Liver (tissue), 8 donors: ENCODE measurements at regions not wholly inside any gene's neighbourhood (a gene's known extent, or its start where the extent isn't known, plus 50 kb on each side); places are given as distances from the start of the nearest gene placed in this dataset.

ENCODE experiments used
- DNase-seq: peaks from one replicate; pipeline ENCODE4 v3.0.0-alpha.2; 2017; ENCODE audit warnings: low spot score
- H3K27ac ChIP-seq, 2 donors: one replicate each; pipeline ENCODE4 v1.7.0; 2013; ENCODE audit warnings: inconsistent platforms in 2 of 2, low read length in 2 of 2, control low read depth in 1 of 2, low read depth in 1 of 2, mild to moderate bottlenecking in 1 of 2
- H3K27me3 ChIP-seq, 4 donors: one replicate each; pipeline versions ENCODE4 v1.6.1 to v1.7.0; 2013; ENCODE audit warnings: low read length in 3 of 4, inconsistent platforms in 1 of 4, mild to moderate bottlenecking in 1 of 4, moderate library complexity in 1 of 4; ENCODE audit not compliant: control insufficient read depth in 4 of 4, insufficient read depth in 4 of 4
- H3K36me3 ChIP-seq, 4 donors: one replicate each; pipeline versions ENCODE4 v1.6.1 to v1.7.0; 2013; ENCODE audit warnings: low read length in 3 of 4, mild to moderate bottlenecking in 3 of 4, low read depth in 1 of 4, moderate library complexity in 1 of 4; ENCODE audit not compliant: control insufficient read depth in 4 of 4, insufficient read depth in 3 of 4
- H3K4me1 ChIP-seq, 4 donors: one replicate each; pipeline versions ENCODE4 v1.6.1 to v1.7.0; 2013; ENCODE audit warnings: low read length in 3 of 4, mild to moderate bottlenecking in 3 of 4, moderate library complexity in 1 of 4; ENCODE audit not compliant: control insufficient read depth in 4 of 4, insufficient read depth in 4 of 4
- H3K4me3 ChIP-seq, 3 donors: one replicate each; pipeline versions ENCODE4 v1.6.1 to v1.7.0; 2013; ENCODE audit warnings: low read length in 3 of 3, control low read depth in 1 of 3, low read depth in 1 of 3, mild to moderate bottlenecking in 1 of 3
- H3K9ac ChIP-seq, 2 donors: one replicate each; pipeline ENCODE4 v1.7.0; 2013; ENCODE audit warnings: low read length in 2 of 2, mild to moderate bottlenecking in 2 of 2, moderate library complexity in 2 of 2, control low read depth in 1 of 2, low read depth in 1 of 2
- H3K9me3 ChIP-seq, 4 donors: one replicate each; pipeline versions ENCODE4 v1.6.1 to v1.7.0; 2013; ENCODE audit warnings: low read length in 3 of 4; ENCODE audit not compliant: control insufficient read depth in 4 of 4
- CTCF ChIP-seq: fragments of 150-350 bp; IDR thresholded peaks from 2 replicates; pipeline ENCODE4 v1.5.1; 2017; ENCODE audit warnings: improper control_type of control experiment, low read depth, low read length; ENCODE audit not compliant: missing input control
- EGR1 ChIP-seq, 2 donors: IDR thresholded peaks; 2 replicates each; pipeline ENCODE4 v1.6.1; 2016 to 2018; ENCODE audit warnings: antibody characterized with exemption in 2 of 2, low read depth in 2 of 2
- FOXA1 ChIP-seq: IDR thresholded peaks from 2 replicates; pipeline ENCODE4 v1.6.1; 2016; ENCODE audit warnings: antibody characterized with exemption
- FOXA2 ChIP-seq: IDR thresholded peaks from 2 replicates; pipeline ENCODE4 v1.6.1; 2016; ENCODE audit warnings: antibody characterized with exemption
- GABPA ChIP-seq, 2 donors: IDR thresholded peaks in 1 of 2; conservative IDR thresholded peaks in 1 of 2; 2 replicates each; pipeline ENCODE4 v1.6.1; 2016; ENCODE audit warnings: antibody characterized with exemption in 2 of 2, mild to moderate bottlenecking in 1 of 2, moderate library complexity in 1 of 2
- HNF4A ChIP-seq, 2 donors: conservative IDR thresholded peaks; 2 replicates each; pipeline ENCODE4 v1.6.1; 2016; ENCODE audit warnings: antibody characterized with exemption in 2 of 2, mild to moderate bottlenecking in 2 of 2
- HNF4G ChIP-seq: IDR thresholded peaks from 2 replicates; pipeline ENCODE4 v1.6.1; 2016; ENCODE audit warnings: antibody characterized with exemption
- JUND ChIP-seq, 2 donors: IDR thresholded peaks; 2 replicates each; pipeline ENCODE4 v1.6.1; 2016; ENCODE audit warnings: antibody characterized with exemption in 2 of 2
- NR2F2 ChIP-seq: IDR thresholded peaks from 2 replicates; pipeline ENCODE4 v1.6.1; 2016; ENCODE audit warnings: antibody characterized with exemption
- RAD21 ChIP-seq, 2 donors: IDR thresholded peaks; 2 replicates each; pipeline ENCODE4 v1.6.1; 2016; ENCODE audit warnings: antibody characterized with exemption in 2 of 2, mild to moderate bottlenecking in 2 of 2
- REST ChIP-seq: IDR thresholded peaks from 2 replicates; pipeline ENCODE4 v1.6.1; 2016; ENCODE audit warnings: antibody characterized with exemption, mild to moderate bottlenecking
- RXRA ChIP-seq, 2 donors: IDR thresholded peaks; 2 replicates each; pipeline ENCODE4 v1.6.1; 2017 to 2018; ENCODE audit warnings: antibody characterized with exemption in 2 of 2, mild to moderate bottlenecking in 1 of 2
- SP1 ChIP-seq: IDR thresholded peaks from 2 replicates; pipeline ENCODE4 v1.6.1; 2018; ENCODE audit warnings: antibody characterized with exemption, mild to moderate bottlenecking
- TAF1 ChIP-seq: conservative IDR thresholded peaks from 2 replicates; pipeline ENCODE4 v1.6.1; 2016; ENCODE audit warnings: antibody characterized with exemption, mild to moderate bottlenecking
- YY1 ChIP-seq: IDR thresholded peaks from 2 replicates; pipeline ENCODE4 v1.6.1; 2016; ENCODE audit warnings: antibody characterized with exemption, mild to moderate bottlenecking
- WGBS: extraction: QIAGEN DNeasy Blood & Tissue Kit; methylation state at CpG from one replicate; pipeline ENCODE4 v1.1.7; 2013; 5-methylcytosine and 5-hydroxymethylcytosine counted together
- TF ChIP-seq, protein P1 (sequence below): IDR thresholded peaks from 2 replicates; pipeline ENCODE4 v1.6.1; 2016; ENCODE audit warnings: antibody characterized with exemption
- TF ChIP-seq, protein P2 (sequence below): IDR thresholded peaks from 2 replicates; pipeline ENCODE4 v1.6.1; 2016; ENCODE audit warnings: antibody characterized with exemption
- TF ChIP-seq, protein P3 (sequence below): IDR thresholded peaks from 2 replicates; pipeline ENCODE4 v1.6.1; 2016; ENCODE audit warnings: antibody characterized with exemption
- donor health status: healthy.
- donor health status: healthy.
- donor health status: healthy.
- donor health status: healthy.
- donor health status: healthy.

GRCh38 chr6:2449572-2449940, 204.2 kb upstream of the GMDS start:
- Histone ChIP-seq H3K9ac (no peak overlapping the region), H3K4me3 (no peak overlapping the region), H3K9me3 (no peaks in the 10 kb centered on the region), H3K36me3 (no peaks in the 10 kb centered on the region), H3K27me3 (no peaks in the 10 kb centered on the region), H3K4me1 (no peaks in the 10 kb centered on the region), H3K27ac (no peak overlapping the region)
- WGBS: 94% methylated on average over 2 of the region's 2 CpGs
- TF ChIP-seq TAF1 (no peak), REST (no peak), HNF4A (conservative IDR thresholded peaks at IDR 0.05) (no peak), EGR1 (IDR thresholded peaks at IDR 0.05; ENCODE audit: low read depth in 2 of 2) (no peak), JUND (IDR thresholded peaks at IDR 0.05) (no peak), FOXA2 (no peak), SP1 (no peak), CTCF (no peak), RAD21 (IDR thresholded peaks at IDR 0.05) (no peak), FOXA1 (no peak), HNF4G (no peak), RXRA (IDR thresholded peaks at IDR 0.05) (no peak), GABPA (IDR thresholded peaks at IDR 0.05 in 1 of 2, conservative IDR thresholded peaks at IDR 0.05 in 1 of 2) (no peak), YY1 (no peak), NR2F2 (no peak)
- TF ChIP-seq, protein P1, sequence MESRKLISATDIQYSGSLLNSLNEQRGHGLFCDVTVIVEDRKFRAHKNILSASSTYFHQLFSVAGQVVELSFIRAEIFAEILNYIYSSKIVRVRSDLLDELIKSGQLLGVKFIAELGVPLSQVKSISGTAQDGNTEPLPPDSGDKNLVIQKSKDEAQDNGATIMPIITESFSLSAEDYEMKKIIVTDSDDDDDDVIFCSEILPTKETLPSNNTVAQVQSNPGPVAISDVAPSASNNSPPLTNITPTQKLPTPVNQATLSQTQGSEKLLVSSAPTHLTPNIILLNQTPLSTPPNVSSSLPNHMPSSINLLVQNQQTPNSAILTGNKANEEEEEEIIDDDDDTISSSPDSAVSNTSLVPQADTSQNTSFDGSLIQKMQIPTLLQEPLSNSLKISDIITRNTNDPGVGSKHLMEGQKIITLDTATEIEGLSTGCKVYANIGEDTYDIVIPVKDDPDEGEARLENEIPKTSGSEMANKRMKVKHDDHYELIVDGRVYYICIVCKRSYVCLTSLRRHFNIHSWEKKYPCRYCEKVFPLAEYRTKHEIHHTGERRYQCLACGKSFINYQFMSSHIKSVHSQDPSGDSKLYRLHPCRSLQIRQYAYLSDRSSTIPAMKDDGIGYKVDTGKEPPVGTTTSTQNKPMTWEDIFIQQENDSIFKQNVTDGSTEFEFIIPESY: no peak
- TF ChIP-seq, protein P2, sequence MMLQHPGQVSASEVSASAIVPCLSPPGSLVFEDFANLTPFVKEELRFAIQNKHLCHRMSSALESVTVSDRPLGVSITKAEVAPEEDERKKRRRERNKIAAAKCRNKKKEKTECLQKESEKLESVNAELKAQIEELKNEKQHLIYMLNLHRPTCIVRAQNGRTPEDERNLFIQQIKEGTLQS: no peak
- TF ChIP-seq, protein P3, sequence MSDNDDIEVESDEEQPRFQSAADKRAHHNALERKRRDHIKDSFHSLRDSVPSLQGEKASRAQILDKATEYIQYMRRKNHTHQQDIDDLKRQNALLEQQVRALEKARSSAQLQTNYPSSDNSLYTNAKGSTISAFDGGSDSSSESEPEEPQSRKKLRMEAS: no peak
- no peak for DNase-seq
